22Rv1 (cell line): ENCODE measurements at regions not wholly inside any gene's neighbourhood (a gene's known extent, or its start where the extent isn't known, plus 50 kb on each side); places are given as distances from the start of the nearest gene placed in this dataset.

ENCODE experiments used
- ZFX ChIP-seq: fragments of 450-650 bp; IDR thresholded peaks from 2 replicates; pipeline ENCODE4 v1.6.1; 2017; ENCODE audit warnings: antibody characterized with exemption, borderline replicate concordance
- TF ChIP-seq, protein P1 (sequence below): fragments of 450-650 bp; IDR thresholded peaks from 2 replicates; pipeline ENCODE4 v1.5.1; 2017; ENCODE audit warnings: mild to moderate bottlenecking

- TF ChIP-seq, protein P1, sequence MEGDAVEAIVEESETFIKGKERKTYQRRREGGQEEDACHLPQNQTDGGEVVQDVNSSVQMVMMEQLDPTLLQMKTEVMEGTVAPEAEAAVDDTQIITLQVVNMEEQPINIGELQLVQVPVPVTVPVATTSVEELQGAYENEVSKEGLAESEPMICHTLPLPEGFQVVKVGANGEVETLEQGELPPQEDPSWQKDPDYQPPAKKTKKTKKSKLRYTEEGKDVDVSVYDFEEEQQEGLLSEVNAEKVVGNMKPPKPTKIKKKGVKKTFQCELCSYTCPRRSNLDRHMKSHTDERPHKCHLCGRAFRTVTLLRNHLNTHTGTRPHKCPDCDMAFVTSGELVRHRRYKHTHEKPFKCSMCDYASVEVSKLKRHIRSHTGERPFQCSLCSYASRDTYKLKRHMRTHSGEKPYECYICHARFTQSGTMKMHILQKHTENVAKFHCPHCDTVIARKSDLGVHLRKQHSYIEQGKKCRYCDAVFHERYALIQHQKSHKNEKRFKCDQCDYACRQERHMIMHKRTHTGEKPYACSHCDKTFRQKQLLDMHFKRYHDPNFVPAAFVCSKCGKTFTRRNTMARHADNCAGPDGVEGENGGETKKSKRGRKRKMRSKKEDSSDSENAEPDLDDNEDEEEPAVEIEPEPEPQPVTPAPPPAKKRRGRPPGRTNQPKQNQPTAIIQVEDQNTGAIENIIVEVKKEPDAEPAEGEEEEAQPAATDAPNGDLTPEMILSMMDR: no peak
- no peak for TF ChIP-seq ZFX
Measured at GRCh38 chr6:84462698-84463097, 235.3 kb upstream of the CEP162 start.
